Colonic mucosa (tissue), 4 donors: ENCODE measurements at regions not wholly inside any gene's neighbourhood (a gene's known extent, or its start where the extent isn't known, plus 50 kb on each side); places are given as distances from the start of the nearest gene placed in this dataset.

Experiments
- DNase-seq: peaks from one replicate; pipeline ENCODE4 v3.0.0-alpha.2; 2020
- H3K27ac ChIP-seq: fragments of 200-600 bp; one replicate; pipeline ENCODE4 v1.8.0; 2021
- H3K27me3 ChIP-seq: fragments of 200-600 bp; one replicate; pipeline ENCODE4 v1.8.0; 2021
- H3K36me3 ChIP-seq: fragments of 200-600 bp; one replicate; pipeline ENCODE4 v1.8.0; 2021
- H3K4me1 ChIP-seq: fragments of 200-600 bp; one replicate; pipeline ENCODE4 v1.8.0; 2021; ENCODE audit warnings: mild to moderate bottlenecking
- H3K4me3 ChIP-seq: fragments of 200-600 bp; one replicate; pipeline ENCODE4 v1.8.0; 2021
- H3K9ac ChIP-seq, 2 donors: one replicate each; pipeline ENCODE4 v1.7.0; 2013; ENCODE audit warnings: control low read depth in 2 of 2, low read depth in 2 of 2, low read length in 2 of 2
- H3K9me3 ChIP-seq: fragments of 200-600 bp; one replicate; pipeline ENCODE4 v1.8.0; 2021
- CTCF ChIP-seq: fragments of 200-600 bp; IDR thresholded peaks from one replicate; pipeline ENCODE4 v1.8.0; 2022; ENCODE audit warnings: antibody characterized with exemption, mild to moderate bottlenecking
- intact Hi-C: fragments of 100-400 bp; cut with DNase I; formaldehyde crosslinking; loops from one replicate; pipeline ENCODE4 v1.14.1; 2022
- donor health status: healthy.
- donor health status: DM: no; HTN: no; CAD: no.
- donor health status: DM: no; HTN: no; CAD: no.

- H3K4me3 ChIP-seq, result no peak overlapping the region
- no peak overlapping the region for H3K27ac ChIP-seq
- H3K9me3 ChIP-seq, result no peaks in the 10 kb centered on the region
- no peak for DNase-seq
- no peak overlapping the region for H3K9ac ChIP-seq
- no peaks in the 10 kb centered on the region for H3K27me3 ChIP-seq
- no peak for TF ChIP-seq CTCF
- H3K36me3 ChIP-seq, result no peaks in the 10 kb centered on the region
- intact Hi-C loops, result loop anchor here (5.0 to 10.0 kb wide), 2 partner anchors 547 to 590 kb away; no protein-coding TSS in a partner anchor
- no peaks in the 10 kb centered on the region for H3K4me1 ChIP-seq
These were observed 150.6 kb downstream of the RPS12 start for GRCh38 chr6:132964868-132965382.

- H3K27ac ChIP-seq, result no peak overlapping the region
- no peaks in the 10 kb centered on the region for H3K9me3 ChIP-seq
- no peak for DNase-seq
- no peak for TF ChIP-seq CTCF
- intact Hi-C loops, result loop anchor here (10.0 kb wide), 1 partner anchor 587 kb away; no protein-coding TSS in a partner anchor
- H3K36me3 ChIP-seq, result no peaks in the 10 kb centered on the region
- H3K4me1 ChIP-seq, result no peaks in the 10 kb centered on the region
- H3K4me3 ChIP-seq, result no peak overlapping the region
- no peak overlapping the region for H3K9ac ChIP-seq
- H3K27me3 ChIP-seq, result no peaks in the 10 kb centered on the region
These were observed 153.5 kb downstream of the RPS12 start for GRCh38 chr6:132967871-132968270.

GRCh38 chr6:132968419-132968950 lies 154.1 kb downstream of the RPS12 start:
- intact Hi-C loops, result loop anchor here (10.0 kb wide), 1 partner anchor 586 kb away; no protein-coding TSS in a partner anchor
- Histone ChIP-seq H3K36me3 (no peaks in the 10 kb centered on the region), H3K4me1 (no peaks in the 10 kb centered on the region), H3K27me3 (no peaks in the 10 kb centered on the region), H3K9ac (no peak overlapping the region), H3K9me3 (no peaks in the 10 kb centered on the region), H3K4me3 (no peak overlapping the region), H3K27ac (no peak overlapping the region)
- no peak for TF ChIP-seq CTCF
- DNase-seq, result no peak

GRCh38 chr6:132969196-132969595 lies 154.8 kb downstream of the RPS12 start:
- Histone ChIP-seq H3K9me3 (no peaks in the 10 kb centered on the region), H3K4me1 (no peaks in the 10 kb centered on the region), H3K4me3 (no peak overlapping the region), H3K9ac (no peak overlapping the region), H3K27me3 (no peaks in the 10 kb centered on the region), H3K36me3 (no peaks in the 10 kb centered on the region), H3K27ac (no peak overlapping the region)
- intact Hi-C loops, result loop anchor here (10.0 kb wide), 1 partner anchor 586 kb away; no protein-coding TSS in a partner anchor
- no peak for TF ChIP-seq CTCF
- no peak for DNase-seq

- no peak for DNase-seq
These were observed 157.3 kb downstream of the RPS12 start for GRCh38 chr6:132971676-132972075.

More at GRCh38 chr6:132971676-132972075, 157.3 kb downstream of the RPS12 start:
- intact Hi-C loops, result no loop called here
- H3K4me3 ChIP-seq, result no peak overlapping the region
- H3K27me3 ChIP-seq, result no peaks in the 10 kb centered on the region
- no peaks in the 10 kb centered on the region for H3K4me1 ChIP-seq
- H3K9ac ChIP-seq, result no peak overlapping the region
- H3K27ac ChIP-seq, result no peak overlapping the region
- no peaks in the 10 kb centered on the region for H3K9me3 ChIP-seq
- no peaks in the 10 kb centered on the region for H3K36me3 ChIP-seq
- TF ChIP-seq CTCF, result no peak
